ENCODE measurements at regions not wholly inside any gene's neighbourhood (a gene's known extent, or its start where the extent isn't known, plus 50 kb on each side); places are given as distances from the start of the nearest gene placed in this dataset.

DNA sequence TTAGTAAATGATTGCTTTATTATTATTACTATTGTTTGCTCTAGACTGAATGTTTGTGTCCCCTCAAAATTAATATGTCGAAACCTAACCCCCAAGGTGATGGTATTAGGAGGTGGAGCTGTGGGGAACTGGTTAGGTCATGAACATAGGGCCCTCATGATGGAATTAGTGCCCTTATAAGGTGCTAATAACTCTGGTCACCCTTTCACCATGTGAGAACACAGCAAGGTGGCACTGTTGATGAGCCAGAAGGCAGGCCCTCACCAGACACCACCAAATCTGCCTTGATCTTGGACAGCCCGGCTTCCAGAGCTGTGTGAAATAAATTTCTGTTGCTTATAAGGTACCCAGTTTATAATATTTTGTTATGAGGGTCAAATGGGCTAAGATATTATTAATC is 95.8 kb downstream of the BDNF start:
- DNase-seq (ENCODE audit: low read depth): no peak

DNA sequence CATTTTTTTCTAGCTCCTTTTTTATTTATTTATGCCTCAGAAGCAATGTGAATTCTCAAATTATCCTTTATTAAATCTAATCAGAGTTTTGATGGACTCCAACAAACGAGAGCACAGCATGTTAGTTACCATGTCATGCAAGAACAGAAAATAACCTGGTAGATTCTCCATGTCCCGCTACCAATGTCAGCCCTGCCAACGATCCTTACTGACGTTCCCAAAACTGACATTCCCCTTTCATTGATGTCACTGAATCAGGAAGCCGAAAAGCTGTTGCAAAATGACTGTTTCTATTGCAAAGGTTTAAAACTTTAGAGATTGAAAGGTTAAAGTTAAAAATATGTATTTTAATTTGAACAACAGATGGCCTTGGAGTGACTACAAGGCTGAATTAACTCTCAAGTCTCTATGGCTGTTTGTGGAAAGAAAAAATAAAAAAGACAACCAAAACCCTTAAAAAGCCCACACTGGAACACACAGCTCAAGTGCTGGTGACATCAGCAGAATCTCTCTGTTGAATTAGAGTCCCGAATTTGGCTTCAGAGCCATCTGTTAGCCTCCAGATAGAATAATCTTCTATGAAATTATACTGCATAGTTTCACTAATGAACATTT is 96.8 kb downstream of the BDNF start:
- DNase-seq (ENCODE audit: low read depth): no peak

DNA sequence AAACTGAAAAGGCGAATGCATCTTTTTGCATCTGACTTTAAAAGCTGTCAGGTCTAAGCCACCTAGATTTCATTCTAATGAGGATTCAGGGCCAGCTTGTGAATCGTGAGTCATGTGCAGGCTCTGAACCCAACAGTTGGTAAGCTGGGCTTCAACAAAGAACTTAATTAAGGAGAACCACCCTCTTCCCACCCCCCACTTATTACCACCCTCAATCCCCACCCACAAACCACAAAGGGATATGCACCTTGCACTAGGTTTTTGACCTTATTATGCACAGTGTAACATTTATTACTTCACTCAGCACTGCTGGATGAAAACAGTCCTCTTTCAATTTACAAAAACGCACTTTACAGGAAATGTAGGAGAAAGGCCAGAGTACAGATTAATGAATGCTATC is 94.1 kb upstream of the LIN7C start:
- DNase-seq (ENCODE audit: low read depth): no peak

DNA sequence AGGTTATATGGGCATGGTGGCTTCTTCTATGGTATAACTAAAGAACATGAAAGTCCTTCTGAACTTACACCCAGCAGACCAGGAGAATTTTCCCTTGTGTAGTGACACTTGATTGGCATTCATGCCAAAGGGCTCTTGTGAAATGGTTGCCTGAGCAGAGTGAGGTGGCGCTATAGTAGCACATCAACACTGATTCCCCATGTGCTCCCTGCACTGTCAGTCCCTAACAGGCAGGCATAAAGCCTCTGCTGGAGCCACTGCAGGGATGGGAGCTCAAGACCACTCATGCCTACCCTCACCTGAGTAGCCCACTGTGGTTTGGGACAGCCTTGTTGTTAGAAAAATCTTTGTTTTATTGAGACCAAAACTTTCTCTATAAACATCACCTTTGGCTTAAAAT is 92.6 kb upstream of the LIN7C start:
- DNase-seq (ENCODE audit: low read depth): no peak

DNA sequence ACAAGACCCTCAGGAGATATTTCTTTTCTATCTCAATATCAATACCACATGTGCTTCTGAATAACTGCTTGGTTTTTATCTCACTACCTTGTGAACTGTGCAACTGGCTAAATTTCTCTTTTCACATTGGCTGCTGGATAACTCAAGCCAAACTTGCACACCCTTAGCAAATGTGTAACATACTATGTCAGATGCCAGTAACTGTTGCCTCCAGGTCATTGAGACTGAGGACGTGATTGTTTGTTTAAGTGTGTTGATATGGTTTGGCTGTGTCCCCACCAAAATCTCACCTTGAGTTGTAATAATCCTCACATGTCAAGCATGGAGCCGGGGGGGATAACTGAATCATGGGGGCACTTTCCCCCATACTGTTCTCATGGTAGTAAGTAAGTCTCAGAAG is 90.2 kb upstream of the LIN7C start:
- DNase-seq (ENCODE audit: low read depth): no peak

DNA sequence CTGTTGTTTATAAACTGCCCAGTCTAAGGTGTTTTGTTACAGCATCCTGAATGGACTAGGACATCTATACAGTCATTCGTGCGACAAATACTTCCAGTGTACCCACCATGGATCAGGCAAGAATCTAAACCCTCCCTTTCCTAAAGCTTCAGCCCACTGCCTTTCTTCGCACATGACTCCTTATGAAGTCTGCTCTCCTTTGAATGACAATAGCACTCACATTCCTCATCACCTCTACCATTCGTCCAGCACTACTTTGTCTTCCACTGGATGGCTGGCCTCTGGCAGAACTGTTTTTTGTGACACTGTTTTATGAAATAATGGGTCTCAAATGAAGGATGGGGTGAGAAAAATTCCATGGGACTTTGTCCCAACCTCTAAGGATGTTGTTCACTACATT is 89.8 kb upstream of the LIN7C start:
- no peak for DNase-seq (ENCODE audit: low read depth)

DNA sequence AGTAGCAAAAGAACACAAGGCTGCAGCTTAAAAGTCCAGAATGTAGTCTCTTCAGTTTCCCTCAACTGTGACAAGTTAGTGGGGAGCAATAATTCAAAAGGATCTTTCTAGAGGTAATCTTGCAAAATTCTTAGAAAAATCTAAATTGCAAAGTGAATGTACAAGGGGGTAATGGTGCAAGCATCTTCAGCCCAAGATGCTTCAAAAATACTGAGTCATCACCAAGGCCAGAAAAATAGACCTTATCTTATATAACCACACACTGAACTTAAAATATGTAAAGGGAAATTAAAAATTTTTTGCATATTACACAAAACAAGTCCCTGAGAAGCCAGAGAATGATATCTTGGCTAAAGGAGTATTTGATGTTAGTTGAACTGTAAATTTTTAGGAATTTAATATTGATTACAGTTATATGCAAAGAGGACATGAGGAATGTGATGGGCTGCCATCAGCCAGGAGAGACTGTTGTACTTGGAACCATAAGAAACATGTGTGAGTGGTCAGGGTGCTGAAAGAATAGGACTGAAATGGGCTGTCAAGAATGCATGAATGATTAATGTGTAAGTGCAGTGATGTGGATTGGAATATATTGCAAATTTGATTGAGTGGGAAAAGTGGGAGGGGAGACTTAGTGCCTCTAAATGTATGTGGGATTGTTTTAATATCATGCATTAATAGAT is 85.7 kb upstream of the LIN7C start:
- DNase-seq (ENCODE audit: low read depth): no peak

DNA sequence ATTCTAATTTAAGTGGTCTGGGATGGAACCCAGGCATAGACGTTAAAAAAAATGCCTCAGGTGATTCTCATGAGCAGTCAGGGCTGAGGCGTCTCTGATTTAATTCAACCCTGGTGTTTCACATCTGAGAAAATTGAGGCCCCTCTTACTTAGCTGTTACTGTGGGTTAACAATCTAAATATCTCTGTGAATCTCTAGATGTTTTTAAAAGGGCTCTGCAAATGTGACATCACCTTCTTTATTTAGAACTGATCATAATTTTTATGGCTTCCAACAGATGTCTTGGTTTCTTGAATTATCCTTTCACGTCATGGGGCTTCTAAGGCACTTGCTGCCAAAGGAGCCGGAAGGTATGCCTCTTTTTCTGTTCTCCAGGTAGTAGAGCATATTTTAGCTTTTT is 76.1 kb upstream of the LIN7C start:
- DNase-seq (ENCODE audit: low read depth): no peak

DNA sequence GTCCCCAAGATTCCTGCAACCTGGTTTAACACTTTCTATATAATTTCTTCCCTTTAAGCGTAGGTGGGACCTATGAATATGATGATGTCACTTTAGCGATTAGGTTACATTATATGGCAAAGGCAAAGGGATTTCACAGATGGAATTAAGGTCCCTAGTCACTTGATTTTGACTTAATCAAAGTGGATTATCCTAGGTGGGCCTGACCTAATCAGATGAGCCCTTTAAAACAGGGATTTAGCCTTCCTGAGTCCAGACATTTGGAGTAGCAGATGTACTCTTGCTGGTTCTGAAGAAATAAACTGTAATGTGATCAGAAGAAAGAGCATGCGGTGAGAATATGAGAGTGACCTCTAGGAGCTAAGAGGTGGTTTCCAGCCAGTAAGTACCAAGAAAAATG is 67.8 kb upstream of the LIN7C start:
- no peak for DNase-seq (ENCODE audit: low read depth)

DNA sequence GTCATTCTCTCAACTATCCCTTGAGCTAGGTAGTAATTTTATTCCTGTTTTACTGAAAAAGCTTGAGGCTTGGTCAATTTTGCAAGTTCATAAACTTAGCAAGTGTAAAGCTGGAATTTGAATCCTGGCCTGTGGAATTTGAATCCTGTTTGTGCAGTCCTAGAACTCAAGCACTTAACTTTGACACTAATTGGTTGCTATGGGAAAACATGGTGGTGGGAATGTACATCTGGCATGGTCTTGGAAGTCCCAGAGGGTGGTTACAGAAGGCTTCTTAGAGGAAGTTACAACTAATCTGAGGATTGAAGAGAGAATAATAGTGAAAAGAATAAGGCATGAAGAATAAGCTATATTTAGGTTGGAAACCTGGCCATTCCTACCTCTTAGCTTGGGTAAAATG is 66.5 kb upstream of the LIN7C start:
- DNase-seq (ENCODE audit: low read depth): no peak

DNA sequence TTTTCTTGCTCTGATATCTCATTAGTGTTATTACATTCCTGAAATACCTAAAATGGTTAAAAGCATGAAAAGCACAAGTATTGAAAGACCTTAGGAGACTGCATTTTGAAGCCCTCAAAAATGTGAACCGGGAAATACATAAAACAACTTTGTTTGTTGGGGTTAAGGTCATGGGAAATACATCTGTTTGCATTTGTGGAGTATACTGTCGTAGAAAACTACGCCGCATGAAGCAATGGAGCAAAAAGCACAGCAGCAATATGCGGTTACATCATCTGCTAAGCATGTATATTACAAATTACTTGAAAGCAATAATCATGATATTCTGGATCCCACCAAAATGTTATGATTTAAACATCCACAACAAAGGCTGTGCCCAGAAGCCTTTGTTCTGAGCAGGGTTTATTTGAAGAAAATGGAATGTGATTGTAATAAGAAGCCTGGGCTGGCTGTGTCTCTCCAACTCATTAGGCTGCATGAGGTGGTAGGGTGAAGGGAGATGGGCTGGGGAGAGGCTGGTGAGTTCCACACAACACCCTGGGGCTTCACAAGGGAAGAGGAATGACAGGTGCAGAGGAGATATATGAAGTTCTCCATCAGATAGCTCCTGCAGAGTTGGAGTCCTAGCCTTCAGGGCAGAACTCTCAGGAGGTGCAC is 64.7 kb upstream of the LIN7C start:
- no peak for DNase-seq (ENCODE audit: low read depth)

DNA sequence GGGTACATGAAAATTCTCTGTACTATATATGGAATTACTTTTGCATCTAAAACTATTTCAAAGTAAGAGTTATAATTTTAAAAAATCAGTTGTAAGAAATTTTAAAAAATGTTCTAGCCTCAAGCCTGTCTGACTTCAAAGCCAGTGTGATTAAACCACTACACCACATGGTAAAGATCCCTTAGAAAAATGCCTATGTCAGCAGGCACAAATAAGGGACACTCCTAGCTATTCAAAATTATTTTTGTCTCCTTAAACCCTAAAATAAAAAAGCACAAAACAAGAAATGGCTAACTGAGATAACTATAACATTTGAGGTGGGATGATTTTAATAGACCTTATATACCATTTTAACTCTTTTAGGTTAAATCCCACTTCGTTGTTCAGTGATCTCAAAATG is 64.0 kb upstream of the LIN7C start:
- no peak for DNase-seq (ENCODE audit: low read depth)

DNA sequence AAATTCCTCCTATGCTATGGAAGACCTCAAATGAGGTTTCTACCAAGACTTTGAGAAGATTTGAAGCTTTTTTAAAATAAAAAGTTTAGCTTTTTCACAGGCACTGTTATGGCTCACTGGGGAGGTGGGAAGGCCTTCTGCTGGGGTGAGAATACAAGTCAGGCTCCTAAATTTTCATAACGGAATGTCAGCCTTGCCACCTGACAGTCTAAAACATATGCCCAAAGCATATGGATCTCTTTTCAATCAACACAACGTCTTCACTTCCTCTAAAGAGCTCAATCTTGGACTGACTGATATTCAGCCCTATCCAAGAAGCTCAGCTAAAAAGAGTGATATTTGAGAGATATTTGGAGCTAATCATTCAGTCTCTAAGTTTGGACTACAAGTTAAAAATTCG is 57.1 kb upstream of the LIN7C start:
- no peak for DNase-seq (ENCODE audit: low read depth)

DNA sequence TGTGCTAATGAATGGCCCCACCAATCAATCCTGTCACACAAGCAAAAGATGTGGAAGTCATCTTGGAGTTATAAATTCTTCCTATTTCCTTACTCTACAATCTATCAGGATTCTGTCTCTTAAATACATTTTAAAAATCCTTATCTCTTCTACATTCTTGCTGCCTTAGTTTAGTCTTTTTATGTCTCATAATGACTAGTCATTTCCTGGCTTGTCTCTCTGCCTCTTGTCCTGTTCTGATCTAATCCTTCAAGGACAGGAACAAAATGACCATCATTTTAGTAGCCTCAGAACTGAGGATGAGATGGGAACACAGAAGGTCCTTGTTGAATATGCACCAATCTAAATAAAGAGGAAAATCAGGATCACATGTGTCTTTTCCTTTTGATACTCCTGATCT is 56.6 kb upstream of the LIN7C start:
- peak; percentile 68 for DNase-seq (ENCODE audit: low read depth)

DNA sequence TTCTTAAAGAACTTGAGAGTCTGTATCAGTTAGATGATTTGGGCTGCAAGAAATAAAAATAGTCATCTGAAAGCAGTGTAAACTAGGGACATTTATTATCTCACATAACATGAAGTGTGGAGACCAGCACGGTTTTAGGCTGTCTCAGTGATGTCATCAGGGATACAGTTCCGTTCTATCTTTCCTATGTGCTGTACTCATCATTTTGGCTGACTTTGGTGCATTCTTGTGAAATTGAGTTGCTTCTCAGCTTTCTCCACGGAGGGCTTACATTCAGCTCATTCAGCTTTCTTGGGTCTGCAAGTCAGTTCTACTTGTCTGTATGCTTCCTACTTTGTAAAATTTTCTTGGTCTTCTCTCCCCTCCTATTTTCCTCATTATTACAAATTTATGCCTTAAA is 51.8 kb upstream of the LIN7C start:
- no peak for DNase-seq (ENCODE audit: low read depth)

DNA sequence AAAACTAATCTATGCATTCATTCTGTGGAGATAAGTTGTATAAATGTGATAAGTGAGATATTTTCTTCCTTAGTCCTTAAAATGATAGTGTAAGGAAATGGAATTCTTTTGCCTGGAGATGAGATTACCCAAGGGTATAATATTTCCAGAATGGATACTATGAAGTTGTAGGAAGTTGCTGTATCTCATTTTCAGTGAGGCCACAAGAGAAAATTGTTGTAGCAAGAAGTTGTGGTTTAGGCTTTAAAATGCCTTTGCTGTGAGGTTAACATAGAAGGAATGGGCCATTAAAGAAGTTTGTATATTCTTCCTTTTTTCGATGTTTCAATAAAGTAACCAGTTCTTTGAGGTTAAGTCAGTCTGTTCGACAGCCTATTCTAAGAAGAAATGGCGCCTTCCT is 50.7 kb upstream of the LIN7C start:
- DNase-seq (ENCODE audit: low read depth): no peak

Measured in M059J (cell line).